CD4-positive, CD25-positive, alpha-beta regulatory T cell (primary cell): ENCODE measurements at regions not wholly inside any gene's neighbourhood (a gene's known extent, or its start where the extent isn't known, plus 50 kb on each side); places are given as distances from the start of the nearest gene placed in this dataset.
"Not testable (repeated sequence)": the region's sequence is repeated elsewhere in the genome, so short reads cannot be mapped to it uniquely, and the experiment has no call there.

Experiments used
- ATAC-seq, 2 donors: fragments of 150-1000 bp; cut with Tn5 transposase; one replicate each; pipeline ENCODE4 v1.10.0; 2021; ENCODE audit warnings: low read depth in 2 of 2, moderate number of reproducible peaks in 2 of 2, moderate library complexity in 1 of 2
- DNase-seq, 3 donors: peaks; one replicate each; pipeline versions ENCODE4 v3.0.0 to v3.0.0-alpha.2; 2012 to 2022; ENCODE audit warnings: mixed read lengths in 1 of 3
- H3K27ac ChIP-seq: one replicate; pipeline ENCODE4 v1.7.0; 2013; ENCODE audit warnings: mild to moderate bottlenecking, low read length; ENCODE audit not compliant: insufficient read depth, poor library complexity, severe bottlenecking
- H3K27me3 ChIP-seq: one replicate; pipeline ENCODE4 v1.7.0; 2013; ENCODE audit warnings: low read length; ENCODE audit not compliant: control insufficient read depth, insufficient read depth
- H3K36me3 ChIP-seq: one replicate; pipeline ENCODE4 v1.7.0; 2013; ENCODE audit warnings: mild to moderate bottlenecking, low read length, moderate library complexity; ENCODE audit not compliant: control insufficient read depth, insufficient read depth
- H3K4me1 ChIP-seq: 2 replicates; pipeline ENCODE4 v1.7.0; 2013; ENCODE audit warnings: mild to moderate bottlenecking, low read length; ENCODE audit not compliant: insufficient read depth, control insufficient read depth, poor library complexity, severe bottlenecking
- H3K4me3 ChIP-seq: one replicate; pipeline ENCODE4 v1.7.0; 2013; ENCODE audit warnings: low read depth, mild to moderate bottlenecking, low read length, moderate library complexity
- H3K9me3 ChIP-seq, 2 experiments: 1 replicate in 1 of 2; 2 replicates in 1 of 2; pipeline ENCODE4 v1.7.0; 2013; ENCODE audit warnings: low read length in 2 of 2, mild to moderate bottlenecking in 1 of 2, moderate library complexity in 1 of 2; ENCODE audit not compliant: control insufficient read depth in 2 of 2
- H3K27ac Mint-ChIP-seq, 3 donors: one replicate each; pipeline ENCODE4 v1.8.0; 2020 to 2022; ENCODE audit warnings: mild to moderate bottlenecking in 3 of 3, mixed read lengths in 3 of 3, moderate library complexity in 2 of 3
- H3K27me3 Mint-ChIP-seq: one replicate; pipeline ENCODE4 v1.8.0; 2022; ENCODE audit warnings: mild to moderate bottlenecking, mixed read lengths
- H3K36me3 Mint-ChIP-seq: one replicate; pipeline ENCODE4 v1.8.0; 2020; ENCODE audit warnings: mixed read lengths
- H3K4me1 Mint-ChIP-seq, 4 donors: one replicate each; pipeline ENCODE4 v1.8.0; 2020 to 2022; ENCODE audit warnings: mixed read lengths in 4 of 4, mild to moderate bottlenecking in 1 of 4
- H3K4me3 Mint-ChIP-seq, 4 donors: one replicate each; pipeline ENCODE4 v1.8.0; 2020 to 2022; ENCODE audit warnings: mild to moderate bottlenecking in 4 of 4, mixed read lengths in 4 of 4, moderate library complexity in 3 of 4
- H3K9me3 Mint-ChIP-seq, 7 donors: one replicate each; pipeline ENCODE4 v1.8.0; 2020 to 2022; ENCODE audit warnings: mixed read lengths in 7 of 7, mild to moderate bottlenecking in 3 of 7, moderate library complexity in 2 of 7

DNA sequence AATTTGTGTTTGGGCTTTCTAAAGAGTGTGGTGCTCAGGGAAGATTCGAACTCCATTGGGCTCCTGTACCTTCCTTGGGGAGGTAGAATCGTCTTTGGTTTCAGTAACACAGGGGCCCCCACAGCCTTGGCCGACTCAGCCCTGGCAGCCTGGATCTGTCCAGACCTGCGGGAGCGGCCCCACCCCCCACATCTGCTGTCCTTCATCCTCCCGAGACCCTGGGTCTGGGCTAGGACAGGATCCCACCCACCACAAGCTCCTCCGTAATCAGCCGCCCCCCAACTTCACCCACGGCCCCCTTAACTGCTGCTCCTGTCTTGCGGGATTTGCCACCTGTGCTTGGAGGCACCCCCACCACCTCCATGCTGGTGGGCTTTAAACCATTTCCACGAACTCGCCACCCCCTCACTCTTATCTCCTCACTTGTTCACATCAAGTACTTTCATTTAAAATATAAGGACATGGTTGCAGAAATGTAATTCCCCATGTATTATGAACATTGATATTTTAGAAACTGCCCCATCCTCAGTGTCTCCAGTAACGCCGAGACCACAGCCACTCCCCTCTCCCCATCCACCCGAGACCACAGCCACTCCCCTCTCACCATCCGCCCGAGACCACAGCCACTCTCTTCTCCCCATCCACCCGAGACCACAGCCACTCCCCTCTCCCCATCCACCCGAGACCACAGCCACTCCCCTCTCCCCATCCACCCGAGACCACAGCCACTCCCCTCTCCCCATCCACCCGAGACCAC lies 84.7 kb upstream of the SFSWAP start:
- DNase-seq = peak in 1 of 3 donors; percentile 15
- Mint-ChIP-seq H3K4me1 (peaks cover 0 to 17% (median 0%) of the 10 kb centered on the region in 4 donors), H3K9me3 (peaks cover 0 to 15% (median 1%) of the 10 kb centered on the region in 7 donors), H3K4me3 (peak overlapping the region in 1 of 4 donors; percentile 70)
- H3K27me3 Mint-ChIP-seq, H3K27me3 ChIP-seq, H3K36me3 Mint-ChIP-seq, H3K4me3 ChIP-seq, H3K27ac Mint-ChIP-seq, H3K4me1 ChIP-seq, H3K36me3 ChIP-seq, H3K27ac ChIP-seq, ATAC-seq: not testable (repeated sequence)
- H3K9me3 ChIP-seq = peaks cover 0 to 18% of the 10 kb centered on the region in 2 experiments

DNA sequence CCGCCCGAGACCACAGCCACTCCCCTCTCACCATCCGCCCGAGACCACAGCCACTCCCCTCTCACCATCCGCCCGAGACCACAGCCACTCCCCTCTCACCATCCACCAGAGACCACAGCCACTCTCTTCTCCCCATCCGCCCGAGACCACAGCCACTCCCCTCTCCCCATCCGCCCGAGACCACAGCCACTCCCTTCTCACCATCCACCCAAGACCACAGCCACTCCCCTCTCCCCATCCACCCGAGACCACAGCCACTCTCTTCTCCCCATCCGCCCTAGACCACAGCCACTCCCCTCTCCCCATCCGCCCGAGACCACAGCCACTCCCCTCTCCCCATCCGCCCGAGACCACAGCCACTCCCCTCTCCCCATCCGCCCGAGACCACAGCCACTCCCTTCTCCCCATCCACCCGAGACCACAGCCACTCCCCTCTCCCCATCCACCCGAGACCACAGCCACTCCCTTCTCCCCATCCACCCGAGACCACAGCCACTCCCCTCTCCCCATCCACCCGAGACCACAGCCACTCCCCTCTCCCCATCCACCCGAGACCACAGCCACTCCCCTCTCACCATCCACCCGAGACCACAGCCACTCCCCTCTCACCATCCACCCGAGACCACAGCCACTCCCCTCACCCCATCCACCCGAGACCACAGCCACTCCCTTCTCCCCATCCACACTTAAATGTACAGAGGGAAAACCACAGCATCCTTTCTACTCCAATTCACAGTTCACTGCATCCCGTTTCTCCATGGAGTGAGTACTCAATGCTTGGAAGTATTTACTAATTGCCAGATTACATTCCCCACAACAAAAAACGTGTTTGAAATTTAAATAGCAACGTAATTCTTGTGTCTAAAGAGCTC lies 83.5 kb upstream of the SFSWAP start:
- not testable (repeated sequence) for H3K4me3 ChIP-seq, H3K27me3 ChIP-seq, H3K36me3 Mint-ChIP-seq, ATAC-seq, H3K4me1 ChIP-seq, H3K27me3 Mint-ChIP-seq, H3K36me3 ChIP-seq
- DNase-seq = peak; percentile 28 to 62 (median 35)
- Histone ChIP-seq H3K27ac (peak overlapping the region; percentile 52), H3K9me3 (peaks cover 0 to 18% of the 10 kb centered on the region in 2 experiments)
- Mint-ChIP-seq H3K4me3 (peak overlapping the region; percentile 35 to 72 (median 50)), H3K9me3 (peaks cover 0 to 15% (median 1%) of the 10 kb centered on the region in 7 donors), H3K27ac (peak overlapping the region in 2 of 3 donors; percentile 6 to 69), H3K4me1 (peaks cover 0 to 17% (median 0%) of the 10 kb centered on the region in 4 donors)

GRCh38 chr12:131628023-131628740 lies 82.7 kb upstream of the SFSWAP start:
- peaks cover 0 to 15% (median 1%) of the 10 kb centered on the region in 7 donors for H3K9me3 Mint-ChIP-seq
- Histone ChIP-seq H3K36me3 (no peaks in the 10 kb centered on the region), H3K4me1 (no peaks in the 10 kb centered on the region), H3K4me3 (no peak overlapping the region), H3K9me3 (peaks cover 0 to 18% of the 10 kb centered on the region in 2 experiments), H3K27ac (no peak overlapping the region), H3K27me3 (no peaks in the 10 kb centered on the region)
- H3K4me3 Mint-ChIP-seq = peak overlapping the region in 2 of 4 donors; percentile 36 to 64
- ATAC-seq (no peak), DNase-seq (no peak)
- H3K4me1 Mint-ChIP-seq = peaks cover 0 to 17% (median 0%) of the 10 kb centered on the region in 4 donors
- H3K27me3 Mint-ChIP-seq = peaks cover 4% of the 10 kb centered on the region
- H3K27ac Mint-ChIP-seq = peak overlapping the region in 2 of 3 donors; percentile 60 to 69
- H3K36me3 Mint-ChIP-seq = no peaks in the 10 kb centered on the region

DNA sequence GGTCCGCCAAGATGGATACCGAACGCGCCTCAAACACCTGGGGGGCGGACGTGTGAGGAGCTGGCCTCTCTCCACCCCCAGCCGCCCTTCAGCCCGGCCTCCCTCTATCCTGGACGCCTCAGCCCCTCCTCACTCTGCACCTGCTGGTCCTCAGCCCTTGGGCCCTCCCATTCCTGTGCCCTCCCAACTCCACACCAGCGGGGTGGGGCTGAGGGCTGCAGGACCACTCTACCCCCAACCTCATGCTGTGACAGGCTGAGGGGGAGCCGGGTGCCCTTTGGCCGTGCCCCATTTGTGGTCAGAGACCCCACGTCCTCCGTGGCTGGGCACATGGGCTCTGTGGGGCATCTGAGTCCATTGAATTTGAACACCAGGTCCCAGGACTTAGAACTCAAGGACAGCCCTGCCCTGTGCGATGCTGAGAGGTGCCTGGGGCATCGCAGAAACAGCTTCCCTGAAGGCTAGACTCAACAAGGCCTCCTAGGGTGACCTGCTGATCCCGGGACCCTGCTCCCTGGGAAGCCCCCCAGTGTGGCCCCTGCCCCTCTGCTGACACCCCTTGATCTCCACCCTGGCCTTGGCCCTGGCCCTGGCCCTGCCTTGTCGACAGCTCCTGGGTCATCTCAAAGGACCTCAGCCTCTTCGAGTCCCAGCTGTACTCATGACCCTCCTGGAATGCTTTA lies 82.0 kb upstream of the SFSWAP start:
- DNase-seq (no peak), ATAC-seq (no peak)
- Histone ChIP-seq H3K4me3 (no peak overlapping the region), H3K9me3 (peaks cover 0 to 18% of the 10 kb centered on the region in 2 experiments), H3K27ac (no peak overlapping the region), H3K36me3 (no peaks in the 10 kb centered on the region), H3K4me1 (no peaks in the 10 kb centered on the region), H3K27me3 (no peaks in the 10 kb centered on the region)
- H3K36me3 Mint-ChIP-seq = no peaks in the 10 kb centered on the region
- peaks cover 0 to 15% (median 1%) of the 10 kb centered on the region in 7 donors for H3K9me3 Mint-ChIP-seq
- H3K27ac Mint-ChIP-seq = peak overlapping the region in 1 of 3 donors; percentile 69
- peaks cover 0 to 17% (median 0%) of the 10 kb centered on the region in 4 donors for H3K4me1 Mint-ChIP-seq
- H3K4me3 Mint-ChIP-seq = peak overlapping the region in 1 of 4 donors; percentile 46
- H3K27me3 Mint-ChIP-seq = peaks cover 4% of the 10 kb centered on the region

DNA sequence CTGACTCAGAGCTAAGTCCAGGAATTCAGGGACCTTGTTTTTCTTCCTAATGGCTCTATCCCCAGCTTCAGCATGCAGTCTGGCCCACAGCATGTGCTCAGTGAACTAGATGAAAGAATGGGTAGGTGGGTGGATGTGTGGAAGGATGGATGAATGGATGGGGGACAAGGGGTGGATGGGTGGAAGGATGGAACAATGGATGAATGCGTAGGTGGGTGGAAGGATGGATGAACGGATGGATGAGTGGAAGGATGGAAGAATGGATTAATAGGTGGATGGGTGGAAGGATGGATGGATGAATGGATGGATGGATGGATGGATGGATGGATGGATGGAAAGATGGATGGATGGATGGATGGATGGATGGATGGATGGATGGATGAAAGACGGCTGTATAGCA lies 79.7 kb upstream of the SFSWAP start:
- Mint-ChIP-seq H3K36me3 (no peaks in the 10 kb centered on the region), H3K4me3 (no peak overlapping the region), H3K27ac (no peak overlapping the region), H3K4me1 (peaks cover 0 to 6% (median 0%) of the 10 kb centered on the region in 4 donors), H3K9me3 (peaks cover 0 to 11% (median 0%) of the 10 kb centered on the region in 7 donors), H3K27me3 (peaks cover 11% of the 10 kb centered on the region)
- ATAC-seq (no peak), DNase-seq (no peak)
- Histone ChIP-seq H3K27ac (no peak overlapping the region), H3K4me3 (no peak overlapping the region), H3K9me3 (peaks cover 0 to 11% of the 10 kb centered on the region in 2 experiments), H3K27me3 (no peaks in the 10 kb centered on the region), H3K36me3 (no peaks in the 10 kb centered on the region), H3K4me1 (no peaks in the 10 kb centered on the region)

DNA sequence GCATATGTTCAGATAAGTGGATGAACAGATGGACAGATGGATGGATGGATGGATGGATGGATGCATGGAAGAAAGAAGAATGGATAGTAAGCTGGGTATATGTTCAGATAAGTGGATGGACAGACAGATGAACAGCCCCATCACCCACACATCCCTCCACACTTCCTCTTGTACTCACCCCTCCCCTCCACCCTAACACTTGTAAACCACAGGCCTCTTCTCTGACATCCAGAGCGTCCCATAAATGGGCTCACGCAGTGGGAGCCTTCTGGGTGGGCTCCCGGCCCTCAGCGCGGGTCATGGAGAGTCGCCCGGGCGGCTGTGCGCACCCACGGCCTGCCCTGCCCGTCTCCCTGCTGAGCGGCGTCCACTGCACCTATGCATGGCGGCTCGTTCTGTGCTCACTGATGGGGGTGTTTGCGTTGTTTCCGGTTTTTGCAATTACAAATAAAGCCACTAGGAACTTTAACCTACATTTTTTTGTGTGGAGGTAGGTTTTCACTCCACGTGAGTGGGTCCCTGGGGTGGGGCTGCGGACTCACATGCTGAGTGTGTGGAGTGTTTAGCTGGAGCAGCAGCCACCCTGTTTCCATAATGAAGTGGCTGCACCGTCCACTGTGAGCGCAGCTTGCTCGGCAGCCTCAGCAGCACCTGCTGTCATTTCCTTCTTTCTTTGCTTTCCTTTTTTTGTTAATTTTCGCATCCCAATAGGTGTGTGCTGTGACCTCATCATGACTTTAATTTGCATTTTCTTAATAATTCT lies 78.8 kb upstream of the SFSWAP start:
- H3K27me3 ChIP-seq, H3K36me3 ChIP-seq, H3K4me3 ChIP-seq, H3K9me3 Mint-ChIP-seq, DNase-seq, H3K4me1 Mint-ChIP-seq, H3K4me3 Mint-ChIP-seq, H3K27ac ChIP-seq, H3K27ac Mint-ChIP-seq, ATAC-seq, H3K4me1 ChIP-seq, H3K36me3 Mint-ChIP-seq: not testable (repeated sequence)
- H3K27me3 Mint-ChIP-seq = peaks cover 11% of the 10 kb centered on the region
- peaks cover 0 to 10% of the 10 kb centered on the region in 2 experiments for H3K9me3 ChIP-seq
